ENCODE measurements at regions not wholly inside any gene's neighbourhood (a gene's known extent, or its start where the extent isn't known, plus 50 kb on each side); places are given as distances from the start of the nearest gene placed in this dataset.

- no peak for DNase-seq
Observed at GRCh38 chr17:6941989-6942388, 53.9 kb upstream of the ALOX12 start.

GRCh38 chr17:6943406-6943805, 52.4 kb upstream of the ALOX12 start:
- no peak for DNase-seq
